Pancreas (tissue), 10 donors: ENCODE measurements at regions not wholly inside any gene's neighbourhood (a gene's known extent, or its start where the extent isn't known, plus 50 kb on each side); places are given as distances from the start of the nearest gene placed in this dataset.

ENCODE experiments used
- ATAC-seq, 4 donors: fragments of 200-7000 bp; cut with Tn5 transposase; one replicate each; pipeline versions ENCODE4 v1.8.0 to v1.9.1; 2020; ENCODE audit warnings: mild to moderate bottlenecking in 4 of 4, moderate library complexity in 4 of 4
- DNase-seq, 6 donors: peaks; one replicate each; pipeline ENCODE4 v3.0.0-alpha.2; 2020
- FAIRE-seq: peaks from 2 replicates; lab custom pipeline; 2012; peaks lifted over from hg19 to GRCh38; lab: Jason Lieb, UNC
- H3K27ac ChIP-seq, 4 donors: fragments of 200-600 bp; sonication (generic); 1 replicate in 3 of 4; 2 replicates in 1 of 4; pipeline versions ENCODE4 v1.5.0 to v1.8.0; 2020
- H3K27me3 ChIP-seq, 4 donors: fragments of 200-600 bp; one replicate each; pipeline ENCODE4 v1.8.0; 2021
- H3K36me3 ChIP-seq, 3 donors: fragments of 200-600 bp; sonication (generic) in 1 of 3; one replicate each; pipeline versions ENCODE4 v1.5.0 to v1.8.0; 2020 to 2021
- H3K4me1 ChIP-seq, 3 donors: fragments of 200-600 bp; one replicate each; pipeline ENCODE4 v1.8.0; 2021
- H3K4me3 ChIP-seq, 4 donors: fragments of 200-600 bp; sonication (generic) in 2 of 4; one replicate each; pipeline versions ENCODE4 v1.5.0 to v1.8.0; 2020 to 2021
- H3K9me3 ChIP-seq, 4 donors: fragments of 200-600 bp; one replicate each; pipeline ENCODE4 v1.8.0; 2021
- WGBS, 2 donors: extraction: QIAGEN DNeasy Blood & Tissue Kit; methylation state at CpG; one replicate each; pipeline ENCODE4 v1.1.7; 2013; 5-methylcytosine and 5-hydroxymethylcytosine counted together
- intact Hi-C, 3 donors: fragments of 100-400 bp; cut with DNase I; formaldehyde crosslinking; loops; one replicate each; pipeline versions ENCODE4 v1.11.1 to v1.14.2; 2022
- TF ChIP-seq, protein P1 (sequence below), 4 donors: fragments of 200-600 bp; sonication (generic) in 3 of 4; IDR thresholded peaks; one replicate each; pipeline versions ENCODE4 v1.5.0 to v1.8.0; 2021; ENCODE audit warnings: antibody characterized with exemption in 4 of 4
- donor health status: healthy with polysubstance abuse.
- donor health status: DM: no; HTN: no; CAD: no; lungs with moderate emphysema.
- donor health status: DM: no; HTN: no; CAD: no.
- donor health status: control.
- donor health status: control.
- donor health status: Bipolar disorder and iron deficiency.
- donor health status: DM: yes; HTN: yes; CAD: no.
- donor health status: DM: no; HTN: no; CAD: no.
- donor health status: DM: no; HTN: no; CAD: no.
- donor health status: DM: yes; HTN: yes; CAD: no.

DNA sequence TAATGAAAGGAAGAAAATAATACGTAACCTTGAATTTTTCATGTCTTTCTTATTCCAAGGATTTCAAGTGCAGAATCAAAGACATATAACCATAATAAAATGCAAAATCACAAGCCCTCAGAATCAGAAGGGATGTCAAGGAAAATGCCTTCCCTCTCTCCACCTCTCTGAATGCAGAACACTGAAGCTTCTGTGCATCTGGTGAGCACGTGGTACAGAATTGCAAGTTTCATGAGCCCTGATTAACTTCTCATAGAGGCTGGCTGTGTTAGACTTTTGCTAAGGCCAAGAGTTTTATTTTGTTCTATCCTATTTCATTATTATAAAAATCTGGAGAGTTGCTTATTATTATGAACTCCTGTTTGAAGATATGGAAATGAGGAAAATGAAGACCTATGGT is 533.7 kb upstream of the POM121L12 start:
- intact Hi-C loops, result no loop called here
- TF ChIP-seq, protein P1, sequence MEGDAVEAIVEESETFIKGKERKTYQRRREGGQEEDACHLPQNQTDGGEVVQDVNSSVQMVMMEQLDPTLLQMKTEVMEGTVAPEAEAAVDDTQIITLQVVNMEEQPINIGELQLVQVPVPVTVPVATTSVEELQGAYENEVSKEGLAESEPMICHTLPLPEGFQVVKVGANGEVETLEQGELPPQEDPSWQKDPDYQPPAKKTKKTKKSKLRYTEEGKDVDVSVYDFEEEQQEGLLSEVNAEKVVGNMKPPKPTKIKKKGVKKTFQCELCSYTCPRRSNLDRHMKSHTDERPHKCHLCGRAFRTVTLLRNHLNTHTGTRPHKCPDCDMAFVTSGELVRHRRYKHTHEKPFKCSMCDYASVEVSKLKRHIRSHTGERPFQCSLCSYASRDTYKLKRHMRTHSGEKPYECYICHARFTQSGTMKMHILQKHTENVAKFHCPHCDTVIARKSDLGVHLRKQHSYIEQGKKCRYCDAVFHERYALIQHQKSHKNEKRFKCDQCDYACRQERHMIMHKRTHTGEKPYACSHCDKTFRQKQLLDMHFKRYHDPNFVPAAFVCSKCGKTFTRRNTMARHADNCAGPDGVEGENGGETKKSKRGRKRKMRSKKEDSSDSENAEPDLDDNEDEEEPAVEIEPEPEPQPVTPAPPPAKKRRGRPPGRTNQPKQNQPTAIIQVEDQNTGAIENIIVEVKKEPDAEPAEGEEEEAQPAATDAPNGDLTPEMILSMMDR (IDR thresholded peaks at IDR 0.05), result no peak
- Histone ChIP-seq H3K4me3 (no peak overlapping the region), H3K36me3 (no peaks in the 10 kb centered on the region), H3K27me3 (peaks cover 0 to under 1% (median 0%) of the 10 kb centered on the region in 4 donors), H3K27ac (no peak overlapping the region), H3K4me1 (no peaks in the 10 kb centered on the region), H3K9me3 (no peaks in the 10 kb centered on the region)
- FAIRE-seq, result no peak
- ATAC-seq, result no peak
- no peak for DNase-seq
- WGBS, 2 donors, result 65 to 68% methylated on average over 2 of the region's 2 CpGs

DNA sequence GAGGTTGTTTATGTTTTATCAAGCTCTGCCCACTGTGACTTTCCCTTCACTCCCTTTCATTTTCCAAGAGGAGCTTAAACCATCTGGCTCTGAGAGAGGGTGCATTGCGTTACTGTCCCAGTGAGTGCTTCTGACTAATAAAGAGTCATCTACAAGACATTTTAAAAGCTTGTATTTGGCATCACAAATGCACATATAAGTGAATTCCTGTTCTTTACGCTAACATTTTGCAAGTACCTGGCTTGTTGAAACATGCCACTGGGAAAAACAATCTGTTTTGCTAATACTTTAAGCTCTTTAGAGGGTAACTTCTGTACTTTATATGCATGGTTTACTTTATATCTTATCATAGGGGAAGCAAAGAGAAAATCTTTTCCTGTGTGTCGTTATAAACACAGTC is 534.6 kb upstream of the POM121L12 start:
- TF ChIP-seq, protein P1 (IDR thresholded peaks at IDR 0.05), result no peak
- Histone ChIP-seq H3K36me3 (no peaks in the 10 kb centered on the region), H3K4me3 (no peak overlapping the region), H3K4me1 (no peaks in the 10 kb centered on the region), H3K27me3 (peaks cover 0 to 3% (median 0%) of the 10 kb centered on the region in 4 donors), H3K27ac (no peak overlapping the region), H3K9me3 (no peaks in the 10 kb centered on the region)
- intact Hi-C loops, result no loop called here
- no peak for FAIRE-seq
- DNase-seq, result no peak
- WGBS, 2 donors, result 47 to 48% methylated on average over 3 of the region's 3 CpGs
- no peak for ATAC-seq

DNA sequence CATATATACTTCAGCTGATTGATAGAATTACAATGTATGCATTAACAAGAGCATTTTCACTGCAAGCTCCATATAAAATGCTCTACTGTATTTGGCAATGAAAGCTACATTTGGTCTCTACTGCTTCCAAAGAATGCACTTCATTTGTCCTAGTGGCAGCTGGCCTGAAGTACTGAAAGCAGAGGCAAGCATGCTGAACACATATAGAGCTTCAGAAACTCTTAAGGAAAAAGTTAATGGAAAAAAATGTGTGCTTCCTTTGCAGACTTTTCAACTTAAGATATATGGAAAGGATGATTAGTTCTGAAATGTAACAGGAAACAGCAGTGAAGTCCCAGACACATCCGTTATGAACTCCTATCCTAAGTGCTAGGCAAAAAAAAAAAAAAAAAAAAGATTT is 537.1 kb upstream of the POM121L12 start:
- no peak overlapping the region for H3K27ac ChIP-seq

DNA sequence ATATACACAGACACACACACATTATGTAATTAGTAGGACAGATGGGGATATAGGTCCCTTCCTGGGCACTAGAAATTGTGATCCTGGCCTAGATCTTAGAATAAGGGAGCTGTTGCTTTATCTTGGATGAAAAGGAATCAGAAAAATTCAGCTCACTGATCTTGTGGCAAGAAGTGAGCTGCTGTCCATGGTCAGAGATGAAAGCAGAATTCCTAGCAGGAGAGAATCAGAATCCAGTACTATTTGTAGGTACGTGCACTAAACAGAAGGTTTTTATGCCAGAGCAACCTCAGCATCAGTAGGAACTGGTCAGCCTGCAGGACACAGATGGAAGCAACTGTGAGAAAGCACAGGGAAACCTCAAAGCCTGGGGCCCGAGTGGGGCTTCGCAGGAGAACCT is 549.2 kb upstream of the POM121L12 start:
- no peak for ATAC-seq
- no peak for FAIRE-seq
- TF ChIP-seq, protein P1 (IDR thresholded peaks at IDR 0.05), result no peak
- no peaks in the 10 kb centered on the region for H3K9me3 ChIP-seq
- no peak for DNase-seq
- no peaks in the 10 kb centered on the region for H3K4me1 ChIP-seq
- 48 to 50% methylated on average over 3 of the region's 3 CpGs for WGBS, 2 donors
- intact Hi-C loops, result no loop called here
- H3K27me3 ChIP-seq, result no peaks in the 10 kb centered on the region
- no peak overlapping the region for H3K4me3 ChIP-seq
- no peaks in the 10 kb centered on the region for H3K36me3 ChIP-seq
- no peak overlapping the region for H3K27ac ChIP-seq

More for the DNA sequence above, 537.1 kb upstream of the POM121L12 start:
- no peak overlapping the region for H3K4me3 ChIP-seq
- no peaks in the 10 kb centered on the region for H3K36me3 ChIP-seq
- TF ChIP-seq, protein P1 (IDR thresholded peaks at IDR 0.05), result no peak
- H3K9me3 ChIP-seq, result no peaks in the 10 kb centered on the region
- H3K27me3 ChIP-seq, result peaks cover 0 to 3% (median 0%) of the 10 kb centered on the region in 4 donors
- no peak for DNase-seq
- H3K4me1 ChIP-seq, result no peaks in the 10 kb centered on the region
- no peak for FAIRE-seq
- intact Hi-C loops, result no loop called here
- WGBS, 2 donors, result 39 to 42% methylated on average over 1 of the region's 1 CpG
- ATAC-seq, result no peak

DNA sequence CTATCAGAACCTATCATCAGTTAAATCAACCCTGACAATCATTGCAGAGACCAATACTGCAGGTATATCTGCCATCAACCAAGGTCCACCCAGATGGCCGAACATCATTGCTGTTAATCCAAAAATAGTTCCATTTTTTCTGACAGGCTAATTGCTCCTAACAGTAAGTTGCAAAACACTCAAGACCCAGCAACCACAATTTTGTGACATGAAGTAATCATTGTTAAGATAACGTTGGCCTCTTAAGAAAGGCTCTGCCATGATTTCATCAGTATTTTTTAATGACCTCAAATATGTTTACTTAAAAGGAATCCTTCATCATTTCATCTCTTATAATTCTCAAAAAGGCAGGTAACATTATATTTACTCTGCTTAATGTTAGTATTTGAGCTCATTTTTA is 553.4 kb upstream of the POM121L12 start:
- no peaks in the 10 kb centered on the region for H3K27me3 ChIP-seq
- H3K36me3 ChIP-seq, result no peaks in the 10 kb centered on the region
- no peak overlapping the region for H3K27ac ChIP-seq
- DNase-seq (no peak), FAIRE-seq (no peak), ATAC-seq (no peak)
- no peaks in the 10 kb centered on the region for H3K4me1 ChIP-seq
- 37 to 38% methylated on average over 2 of the region's 2 CpGs for WGBS, 2 donors
- H3K4me3 ChIP-seq, result no peak overlapping the region
- intact Hi-C loops, result no loop called here
- no peaks in the 10 kb centered on the region for H3K9me3 ChIP-seq
- TF ChIP-seq, protein P1 (IDR thresholded peaks at IDR 0.05), result no peak
